A549 (cell line): ENCODE measurements at regions not wholly inside any gene's neighbourhood (a gene's known extent, or its start where the extent isn't known, plus 50 kb on each side); places are given as distances from the start of the nearest gene placed in this dataset.

ENCODE experiments used
- CEBPB ChIP-seq, 2 experiments: fragments of >200 bp in 1 of 2; sonication (Bioruptor Twin) in 1 of 2; formaldehyde crosslinking in 1 of 2; IDR thresholded peaks; 2 replicates each; pipeline ENCODE4 v1.6.1; 2012 to 2016
- POLR2A ChIP-seq: IDR thresholded peaks from 2 replicates; pipeline ENCODE4 v1.6.1; 2012; ENCODE audit warnings: mild to moderate bottlenecking, low read length
- TP53 ChIP-seq: fragments of 250-450 bp; sonication (Bioruptor Pico); IDR thresholded peaks from 2 replicates; pipeline ENCODE4 v1.5.0; 2021; ENCODE audit warnings: mild to moderate bottlenecking, moderate library complexity
- TF ChIP-seq, protein P1 (sequence below): fragments of >200 bp; sonication (Bioruptor Twin); formaldehyde crosslinking; IDR thresholded peaks from 3 replicates; pipeline ENCODE4 v1.5.1; 2016

DNA sequence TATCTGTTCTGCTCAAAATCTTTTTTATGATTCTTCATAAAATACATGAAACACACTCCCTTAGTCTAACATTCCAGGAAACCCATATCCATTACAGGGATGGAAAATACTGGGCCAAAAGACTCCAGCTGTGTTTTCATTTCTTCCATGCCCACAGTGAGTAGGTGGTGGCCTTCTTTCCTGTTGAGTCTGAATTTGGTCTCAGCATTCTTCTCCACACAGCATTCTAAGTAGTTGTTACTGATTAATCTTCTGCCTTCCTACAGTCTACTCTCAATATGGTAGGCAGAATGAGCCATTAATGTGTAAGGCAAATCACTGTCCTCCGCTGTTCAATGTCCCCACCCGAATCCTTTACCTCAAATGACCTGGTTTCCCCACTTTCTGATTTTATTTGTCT, 370.6 kb upstream of the RPS6KA3 start:
- TF ChIP-seq POLR2A (no peak), TP53 (CRISPR knock-in tag) (no peak), CEBPB (IDR thresholded peaks at IDR 0.05) (no peak)
- TF ChIP-seq, protein P1, sequence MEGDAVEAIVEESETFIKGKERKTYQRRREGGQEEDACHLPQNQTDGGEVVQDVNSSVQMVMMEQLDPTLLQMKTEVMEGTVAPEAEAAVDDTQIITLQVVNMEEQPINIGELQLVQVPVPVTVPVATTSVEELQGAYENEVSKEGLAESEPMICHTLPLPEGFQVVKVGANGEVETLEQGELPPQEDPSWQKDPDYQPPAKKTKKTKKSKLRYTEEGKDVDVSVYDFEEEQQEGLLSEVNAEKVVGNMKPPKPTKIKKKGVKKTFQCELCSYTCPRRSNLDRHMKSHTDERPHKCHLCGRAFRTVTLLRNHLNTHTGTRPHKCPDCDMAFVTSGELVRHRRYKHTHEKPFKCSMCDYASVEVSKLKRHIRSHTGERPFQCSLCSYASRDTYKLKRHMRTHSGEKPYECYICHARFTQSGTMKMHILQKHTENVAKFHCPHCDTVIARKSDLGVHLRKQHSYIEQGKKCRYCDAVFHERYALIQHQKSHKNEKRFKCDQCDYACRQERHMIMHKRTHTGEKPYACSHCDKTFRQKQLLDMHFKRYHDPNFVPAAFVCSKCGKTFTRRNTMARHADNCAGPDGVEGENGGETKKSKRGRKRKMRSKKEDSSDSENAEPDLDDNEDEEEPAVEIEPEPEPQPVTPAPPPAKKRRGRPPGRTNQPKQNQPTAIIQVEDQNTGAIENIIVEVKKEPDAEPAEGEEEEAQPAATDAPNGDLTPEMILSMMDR = no peak
